BLaER1 treated with 17β-estradiol and CSF1 and Interleukin-3, amounts not matched to agents 10 nM and 100 nM (cell line): ENCODE measurements at regions not wholly inside any gene's neighbourhood (a gene's known extent, or its start where the extent isn't known, plus 50 kb on each side); places are given as distances from the start of the nearest gene placed in this dataset.
"Not testable (repeated sequence)": the region's sequence is repeated elsewhere in the genome, so short reads cannot be mapped to it uniquely, and the experiment has no call there.

ENCODE experiments used
- H3K27ac ChIP-seq, 11 experiments: shearing (Covaris generic); formaldehyde crosslinking; 2 replicates each; pipeline ENCODE4 v1.8.1; 2022
- H3K27me3 ChIP-seq, 11 experiments: shearing (Covaris generic); formaldehyde crosslinking; 2 replicates each; pipeline ENCODE4 v1.8.1; 2022
- H3K36me3 ChIP-seq, 11 experiments: shearing (Covaris generic); formaldehyde crosslinking; 2 replicates each; pipeline ENCODE4 v1.8.1; 2022
- H3K4me1 ChIP-seq, 10 experiments: shearing (Covaris generic); formaldehyde crosslinking; 2 replicates each; pipeline ENCODE4 v1.8.1; 2022
- H3K4me2 ChIP-seq, 11 experiments: shearing (Covaris generic); formaldehyde crosslinking; 2 replicates each; pipeline ENCODE4 v1.8.1; 2022
- H3K4me3 ChIP-seq, 10 experiments: shearing (Covaris generic); formaldehyde crosslinking; 2 replicates each; pipeline ENCODE4 v1.8.1; 2022
- H3K9ac ChIP-seq, 11 experiments: shearing (Covaris generic); formaldehyde crosslinking; 2 replicates each; pipeline ENCODE4 v1.8.1; 2022
- H3K9me3 ChIP-seq, 11 experiments: shearing (Covaris generic); formaldehyde crosslinking; replicated peaks in 1 of 11; 2 replicates each; pipeline ENCODE4 v1.8.1; 2022
- H4K20me1 ChIP-seq, 11 experiments: shearing (Covaris generic); formaldehyde crosslinking; 2 replicates each; pipeline ENCODE4 v1.8.1; 2022
- Cebpa-rat ChIP-seq, 11 experiments: shearing (Covaris generic); IDR thresholded peaks; 2 replicates each; pipeline ENCODE4 v1.8.1; 2022

- TF ChIP-seq Cebpa-rat (IDR thresholded peaks at IDR 0.05), result no peak
- H3K9ac ChIP-seq, result no peak overlapping the region
Measured at GRCh38 chr1:121566346-121566745, 381.6 kb downstream of the SRGAP2C start.

DNA sequence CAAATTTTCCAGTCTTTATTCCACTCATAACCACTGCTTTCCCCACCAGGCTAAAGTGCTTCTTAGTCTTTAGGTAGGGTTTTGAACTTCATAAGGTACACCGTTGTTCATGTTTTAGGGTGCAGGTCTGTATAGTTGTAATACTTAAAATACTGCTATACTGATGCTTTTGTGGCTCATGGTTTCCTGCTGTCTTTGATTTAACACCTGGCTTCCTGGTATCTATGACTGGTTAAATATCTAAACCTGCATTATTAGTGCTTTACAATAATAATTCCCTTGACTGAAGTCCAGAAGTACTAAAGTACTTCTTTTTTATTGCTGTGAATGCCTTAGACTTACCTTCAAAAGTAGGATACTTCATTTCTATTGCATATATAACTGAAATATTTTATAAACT, 384.7 kb downstream of the SRGAP2C start:
- H3K4me3 ChIP-seq, result no peak overlapping the region
- H4K20me1 ChIP-seq, result no peaks in the 10 kb centered on the region
- H3K4me2 ChIP-seq, result no peak overlapping the region
- H3K4me1 ChIP-seq, result no peaks in the 10 kb centered on the region
- H3K36me3 ChIP-seq, result peaks cover 0 to 55% (median 0%) of the 10 kb centered on the region in 11 experiments; a peak in 8 of 22 replicates
- no peak overlapping the region for H3K9ac ChIP-seq
- H3K27me3 ChIP-seq, result no peaks in the 10 kb centered on the region
- no peak overlapping the region for H3K27ac ChIP-seq
- H3K9me3 ChIP-seq, result peaks cover 0 to 6% (median 0%) of the 10 kb centered on the region in 11 experiments; a peak in 1 of 22 replicates
- TF ChIP-seq Cebpa-rat (IDR thresholded peaks at IDR 0.05), result no peak

More at GRCh38 chr1:121566346-121566745, 381.6 kb downstream of the SRGAP2C start:
- Histone ChIP-seq H3K27ac (no peak overlapping the region), H3K4me3 (no peak overlapping the region), H3K36me3 (peaks cover 0 to 43% (median 0%) of the 10 kb centered on the region in 11 experiments; a peak in 3 of 22 replicates), H4K20me1 (no peaks in the 10 kb centered on the region), H3K4me1 (peaks cover 0 to under 1% (median 0%) of the 10 kb centered on the region in 10 experiments; a peak in 2 of 20 replicates), H3K27me3 (no peaks in the 10 kb centered on the region), H3K9me3 (no peaks in the 10 kb centered on the region), H3K4me2 (no peak overlapping the region)

DNA sequence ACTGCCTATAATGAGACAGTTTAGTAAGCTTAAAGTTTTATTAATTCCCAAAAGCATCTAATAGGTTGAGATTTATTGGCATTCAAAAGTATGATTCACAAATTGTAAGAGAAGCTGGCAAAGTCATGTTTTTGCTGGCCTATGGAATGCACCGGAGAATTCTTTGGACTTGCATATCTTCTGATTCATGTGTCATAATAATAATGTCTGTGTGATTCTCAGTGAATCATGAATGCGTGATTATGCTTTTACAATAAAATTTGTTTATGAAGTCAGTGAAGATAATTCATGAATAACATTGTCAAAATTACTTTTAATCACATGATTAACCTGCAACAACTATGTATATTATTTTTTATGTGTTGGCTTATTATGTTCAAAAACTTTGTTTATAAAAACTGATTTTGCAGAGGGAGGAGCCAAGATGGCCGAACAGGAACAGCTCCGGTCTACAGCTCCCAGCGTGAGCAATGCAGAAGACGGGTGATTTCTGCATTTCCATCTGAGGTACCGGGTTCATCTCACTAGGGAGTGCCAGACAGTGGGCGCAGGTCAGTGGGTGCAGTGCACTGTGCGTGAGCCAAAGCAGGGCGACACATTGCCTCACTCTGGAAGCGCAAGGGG, 389.2 kb downstream of the SRGAP2C start:
- H3K9ac ChIP-seq, H3K4me2 ChIP-seq, H3K27me3 ChIP-seq, H3K4me3 ChIP-seq, H4K20me1 ChIP-seq, H3K27ac ChIP-seq, H3K4me1 ChIP-seq: not testable (repeated sequence)
- peaks cover 0 to 40% (median 0%) of the 10 kb centered on the region in 11 experiments; a peak in 8 of 22 replicates for H3K36me3 ChIP-seq
- peaks cover 0 to 16% (median 0%) of the 10 kb centered on the region in 11 experiments; a peak in 3 of 22 replicates for H3K9me3 ChIP-seq

DNA sequence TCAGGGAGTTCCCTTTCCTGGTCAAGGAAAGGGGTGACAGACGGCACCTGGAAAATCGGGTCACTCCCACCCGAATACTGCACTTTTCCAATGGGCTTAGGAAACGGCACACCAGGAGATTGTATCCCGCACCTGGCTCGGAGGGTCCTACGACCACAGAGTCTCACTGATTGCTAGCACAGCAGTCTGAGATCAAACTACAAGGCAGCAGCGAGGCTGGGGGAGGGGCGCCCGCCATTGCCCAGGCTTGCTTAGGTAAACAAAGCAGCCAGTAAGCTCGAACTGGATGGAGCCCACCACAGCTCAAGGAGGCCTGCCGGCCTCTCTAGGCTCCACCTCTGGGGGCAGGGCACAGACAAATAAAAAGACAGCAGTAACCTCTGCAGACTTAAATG, 389.7 kb downstream of the SRGAP2C start:
- H3K27ac ChIP-seq, H3K4me3 ChIP-seq, H3K9ac ChIP-seq, H3K4me1 ChIP-seq, H3K4me2 ChIP-seq, H3K27me3 ChIP-seq, H4K20me1 ChIP-seq: not testable (repeated sequence)
- H3K9me3 ChIP-seq, result peaks cover 0 to 16% (median 0%) of the 10 kb centered on the region in 11 experiments; a peak in 3 of 22 replicates
- H3K36me3 ChIP-seq, result peaks cover 0 to 36% (median 0%) of the 10 kb centered on the region in 11 experiments; a peak in 8 of 22 replicates

DNA sequence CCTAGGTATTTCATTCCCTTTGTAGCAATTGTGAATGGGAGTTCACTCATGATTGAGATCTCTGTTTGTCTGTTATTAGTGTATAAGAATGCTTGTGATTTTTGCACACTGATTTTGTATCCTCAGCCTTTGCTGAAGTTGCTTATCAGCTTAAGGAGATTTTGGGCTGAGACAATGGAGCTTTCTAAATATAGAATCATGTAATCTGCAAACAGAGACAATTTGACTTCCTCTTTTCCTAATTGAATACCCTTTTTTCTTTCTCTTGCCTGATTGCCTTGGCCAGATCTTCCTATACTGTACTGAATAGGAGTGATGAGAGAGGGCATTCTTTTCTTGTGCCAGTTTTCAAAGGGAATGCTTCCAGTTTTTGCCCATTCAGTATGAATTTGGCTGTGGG, 398.1 kb downstream of the SRGAP2C start:
- not testable (repeated sequence) for H3K27ac ChIP-seq, H3K4me3 ChIP-seq, H4K20me1 ChIP-seq, H3K27me3 ChIP-seq, H3K9ac ChIP-seq
- Histone ChIP-seq H3K4me2 (peak overlapping the region in 5 of 11 experiments; percentile 11 to 60 (median 33); a peak in 7 of 22 replicates), H3K9me3 (peaks cover 3 to 49% (median 20%) of the 10 kb centered on the region in 11 experiments; a peak in 18 of 22 replicates), H3K36me3 (peaks cover 0 to 13% (median 0%) of the 10 kb centered on the region in 11 experiments; a peak in 3 of 22 replicates), H3K4me1 (peaks cover 0 to 36% (median 11%) of the 10 kb centered on the region in 10 experiments; a peak in 10 of 20 replicates)

DNA sequence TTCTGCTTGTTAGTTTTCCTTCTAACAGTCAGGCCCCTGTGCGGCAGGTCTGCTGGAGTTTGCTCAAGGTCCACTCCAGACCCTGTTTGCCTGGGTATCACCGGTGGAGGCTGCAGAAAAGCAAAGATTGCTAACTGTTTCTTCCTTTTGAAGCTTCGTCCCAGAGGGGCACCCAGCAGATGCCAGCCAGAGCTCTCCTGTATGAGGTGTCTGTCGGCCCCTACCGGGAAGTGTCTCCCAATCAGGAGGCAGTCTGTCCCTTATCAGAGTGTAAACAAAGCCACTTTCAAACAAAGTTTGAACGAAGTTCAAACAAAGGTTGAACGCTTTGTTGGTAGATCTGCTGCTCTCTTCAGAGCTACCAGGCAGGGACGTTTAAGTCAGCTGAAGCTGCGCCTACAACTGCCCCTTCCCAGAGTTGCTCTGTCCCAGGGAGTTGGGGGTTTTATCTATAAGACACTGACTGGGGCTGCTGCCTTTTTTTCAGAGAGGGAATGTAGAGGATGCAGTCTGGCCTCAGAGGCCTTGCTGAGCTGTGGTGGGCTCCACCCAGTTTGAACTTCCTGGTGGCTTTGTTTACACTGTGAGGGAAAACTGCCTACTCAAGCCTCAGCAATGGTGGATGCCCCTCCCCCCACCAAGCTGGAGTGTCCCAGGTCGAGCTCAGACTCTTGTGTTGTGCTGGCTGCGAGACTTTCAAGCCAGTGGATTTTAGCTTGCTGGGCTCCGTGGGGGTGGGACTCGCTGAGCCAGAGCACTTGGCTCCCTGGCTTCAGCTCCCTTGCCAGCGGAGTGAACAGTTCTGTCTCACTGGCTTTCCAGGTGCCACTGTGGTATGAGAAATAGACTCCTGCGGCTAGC, 401.8 kb downstream of the SRGAP2C start:
- no peak overlapping the region for H3K4me3 ChIP-seq
- H3K9ac ChIP-seq, result peak overlapping the region in 2 of 11 experiments; percentile 6 to 21; a peak in 3 of 22 replicates
- peaks cover 0 to 41% (median 16%) of the 10 kb centered on the region in 11 experiments; a peak in 18 of 22 replicates for H3K9me3 ChIP-seq
- peak overlapping the region in 6 of 11 experiments; percentile 11 to 68 (median 50); a peak in 10 of 22 replicates for H3K27ac ChIP-seq
- peak overlapping the region in 5 of 11 experiments; percentile 46 to 62 (median 52); a peak in 10 of 22 replicates for H3K4me2 ChIP-seq
- peaks cover 0 to 39% (median 11%) of the 10 kb centered on the region in 10 experiments; a peak in 10 of 20 replicates for H3K4me1 ChIP-seq
- TF ChIP-seq Cebpa-rat (IDR thresholded peaks at IDR 0.05), result no peak
- H4K20me1 ChIP-seq, result no peaks in the 10 kb centered on the region
- H3K36me3 ChIP-seq, result peaks cover 0 to 9% (median 0%) of the 10 kb centered on the region in 11 experiments; a peak in 3 of 22 replicates
- no peaks in the 10 kb centered on the region for H3K27me3 ChIP-seq

DNA sequence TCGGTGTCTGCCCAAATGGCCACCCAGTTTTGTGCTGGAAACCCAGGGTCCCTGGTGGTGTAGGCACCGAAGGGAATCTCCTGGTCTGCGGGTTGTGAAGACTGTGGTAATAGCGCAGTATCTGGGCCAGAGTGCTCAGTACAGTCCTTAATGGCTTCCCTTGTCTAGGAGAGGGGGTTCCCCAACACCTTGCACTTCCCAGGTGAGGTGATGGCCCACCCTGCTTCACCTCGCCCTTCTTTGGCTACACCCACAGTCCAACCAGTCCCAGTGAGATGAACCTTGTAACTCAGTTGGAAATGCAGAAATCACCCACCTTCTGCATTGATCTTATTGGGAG, 402.4 kb downstream of the SRGAP2C start:
- Histone ChIP-seq H4K20me1 (no peaks in the 10 kb centered on the region), H3K36me3 (peaks cover 0 to 9% (median 0%) of the 10 kb centered on the region in 11 experiments; a peak in 3 of 22 replicates), H3K4me1 (peaks cover 0 to 39% (median 11%) of the 10 kb centered on the region in 10 experiments; a peak in 10 of 20 replicates), H3K4me2 (peak overlapping the region in 5 of 11 experiments; percentile 46 to 62 (median 52); a peak in 9 of 22 replicates), H3K9me3 (peaks cover 0 to 35% (median 10%) of the 10 kb centered on the region in 11 experiments; a peak in 17 of 22 replicates), H3K4me3 (no peak overlapping the region), H3K27ac (peak overlapping the region in 5 of 11 experiments; percentile 26 to 68 (median 65); a peak in 8 of 22 replicates), H3K27me3 (no peaks in the 10 kb centered on the region), H3K9ac (peak overlapping the region in 1 of 11 experiments; percentile 21; a peak in 1 of 22 replicates)
- TF ChIP-seq Cebpa-rat (IDR thresholded peaks at IDR 0.05), result no peak

DNA sequence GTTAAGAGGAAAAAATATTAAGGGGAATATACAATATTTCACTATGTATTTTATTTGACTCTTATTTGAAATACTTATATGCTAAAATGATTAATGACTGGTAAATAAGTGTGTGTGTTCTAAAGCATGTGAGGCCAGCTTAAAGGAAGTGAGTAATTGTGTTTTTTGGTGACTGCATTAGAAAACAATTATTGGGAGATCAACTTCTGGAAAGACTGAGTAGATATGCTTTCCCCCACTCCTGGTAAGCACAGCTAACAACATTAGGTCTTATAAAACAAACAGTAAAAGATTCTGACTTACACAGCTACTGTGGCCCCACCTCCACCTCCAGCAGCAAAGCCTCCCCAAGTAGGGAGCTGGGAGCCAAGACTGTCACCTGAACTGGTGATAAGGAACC, 403.0 kb downstream of the SRGAP2C start:
- Histone ChIP-seq H3K27ac (peak overlapping the region in 2 of 11 experiments; percentile 13 to 67; a peak in 2 of 22 replicates), H4K20me1 (no peaks in the 10 kb centered on the region), H3K4me3 (no peak overlapping the region), H3K36me3 (peaks cover 0 to 9% (median 0%) of the 10 kb centered on the region in 11 experiments; a peak in 3 of 22 replicates), H3K4me2 (peak overlapping the region in 3 of 11 experiments; percentile 24 to 61 (median 36); a peak in 5 of 22 replicates), H3K9ac (no peak overlapping the region), H3K27me3 (no peaks in the 10 kb centered on the region), H3K4me1 (peaks cover 0 to 34% (median 10%) of the 10 kb centered on the region in 10 experiments; a peak in 10 of 20 replicates), H3K9me3 (peaks cover 0 to 30% (median 10%) of the 10 kb centered on the region in 11 experiments; a peak in 14 of 22 replicates)
- TF ChIP-seq Cebpa-rat (IDR thresholded peaks at IDR 0.05), result no peak

DNA sequence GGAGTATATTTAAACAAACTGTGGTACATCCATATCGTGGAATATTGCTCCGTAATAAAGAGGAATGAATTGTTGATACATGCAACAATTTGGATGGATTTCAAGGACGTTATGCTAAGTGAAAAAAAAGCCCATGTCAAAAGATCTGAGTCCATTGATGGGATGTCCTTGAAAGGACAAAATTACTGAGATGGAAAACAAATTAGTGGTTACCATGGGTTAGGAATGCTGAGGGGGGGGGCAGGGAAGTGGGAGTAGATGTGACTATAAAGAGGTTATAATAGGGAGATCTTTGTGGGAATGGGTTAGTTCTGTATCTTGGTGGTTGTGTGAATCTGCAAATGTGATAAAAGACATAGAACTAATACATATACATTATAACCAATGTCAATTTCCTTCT, 409.3 kb downstream of the SRGAP2C start:
- Histone ChIP-seq H3K4me2 (no peak overlapping the region), H4K20me1 (no peaks in the 10 kb centered on the region), H3K9me3 (peaks cover 0 to 15% (median 0%) of the 10 kb centered on the region in 11 experiments; a peak in 1 of 22 replicates), H3K9ac (no peak overlapping the region), H3K36me3 (peaks cover 0 to 8% (median 0%) of the 10 kb centered on the region in 11 experiments; a peak in 2 of 22 replicates), H3K4me1 (no peaks in the 10 kb centered on the region), H3K27ac (no peak overlapping the region), H3K27me3 (no peaks in the 10 kb centered on the region), H3K4me3 (no peak overlapping the region)
- no peak for TF ChIP-seq Cebpa-rat (IDR thresholded peaks at IDR 0.05)
